ENCODE measurements at regions not wholly inside any gene's neighbourhood (a gene's known extent, or its start where the extent isn't known, plus 50 kb on each side); places are given as distances from the start of the nearest gene placed in this dataset.

DNA sequence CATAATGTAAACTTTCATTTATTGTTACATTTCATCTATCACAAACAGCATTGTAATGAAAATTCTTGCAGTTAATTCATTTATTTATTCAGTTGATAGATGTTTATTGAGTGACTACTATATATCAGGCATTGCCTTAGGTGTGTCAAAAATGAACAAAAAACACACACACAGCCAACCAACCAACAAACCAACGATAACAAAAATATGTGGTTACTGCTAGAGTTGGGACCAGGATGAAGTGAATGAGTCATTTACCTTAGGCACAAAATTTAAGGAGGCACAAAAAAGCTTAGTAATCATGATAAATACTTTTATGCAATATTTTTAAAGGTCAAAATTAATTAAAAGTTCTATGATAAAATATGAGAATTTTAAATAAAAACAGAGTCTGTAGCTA, 223.4 kb downstream of the CSNK1G3 start (continued):
- TF ChIP-seq REST (IDR thresholded peaks at IDR 0.05; ENCODE audit: low read depth), result no peak
- TF ChIP-seq FOSL1 (IDR thresholded peaks at IDR 0.05; ENCODE audit: low read depth), result no peak

DNA sequence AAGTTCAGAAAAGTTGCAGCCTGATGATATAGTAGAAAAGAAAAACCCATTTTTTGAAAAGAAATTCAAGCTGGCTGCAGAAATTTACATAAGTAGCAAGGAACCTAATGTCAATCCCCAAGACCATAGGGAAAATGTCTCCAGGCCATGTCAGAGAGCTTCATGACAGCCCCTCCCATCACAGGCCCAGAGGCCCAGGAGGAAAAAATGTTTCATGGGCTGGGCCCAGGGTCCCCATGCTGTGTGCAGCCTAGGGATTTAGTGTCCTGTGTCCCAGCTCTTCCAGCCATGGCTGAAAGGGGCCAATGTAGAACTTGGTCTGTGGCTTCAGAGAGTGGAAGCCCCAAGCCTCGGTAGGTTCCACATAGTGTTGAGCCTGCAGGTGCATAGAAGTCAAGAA, 220.3 kb downstream of the CSNK1G3 start:
- Histone ChIP-seq H3K79me2 (ENCODE audit: insufficient read depth, low read length) (no peaks in the 10 kb centered on the region), H4K20me1 (ENCODE audit: insufficient read depth) (no peaks in the 10 kb centered on the region; the same call in 1 of the 2 replicates), H3K4me2 (ENCODE audit: low read length) (no peak overlapping the region), H3K4me1 (ENCODE audit: control insufficient read depth in 1 of 2, insufficient read depth in 2 of 2, low read length in 2 of 2) (no peaks in the 10 kb centered on the region), H3K27me3 (ENCODE audit: insufficient read depth, low read length) (no peaks in the 10 kb centered on the region), H3K9me3 (ENCODE audit: control insufficient read depth in 1 of 2, insufficient read depth in 1 of 2, low read depth in 1 of 2, low read length in 2 of 2) (no peaks in the 10 kb centered on the region; a peak in 2 of 4 replicates), H3K4me3 (replicated peaks in 1 of 2; ENCODE audit: low read depth in 1 of 2, low read length in 2 of 2) (no peak overlapping the region), H3K27ac (ENCODE audit: low read depth, low read length) (no peak overlapping the region), H2AFZ (ENCODE audit: low read depth, low read length, poor library complexity, severe bottlenecking) (no peak overlapping the region), H3K9ac (ENCODE audit: low read length) (no peak overlapping the region), H3K9me2 (ENCODE audit: insufficient read depth) (no peaks in the 10 kb centered on the region), H3K36me3 (ENCODE audit: control insufficient read depth in 1 of 2, insufficient read depth in 2 of 2, low read length in 2 of 2) (no peaks in the 10 kb centered on the region)
- no peak for ATAC-seq
- RAD21 ChIA-PET (ENCODE audit: low non-redundant PET in 1 of 2, low total read pairs in 2 of 2, uncharacterized antibody in 2 of 2, unreplicated experiment in 2 of 2), result no interaction called here
- TF ChIP-seq SRF (IDR thresholded peaks at IDR 0.05; ENCODE audit: low read depth), result no peak
- POLR2A ChIA-PET, result no interaction called here
- CTCF ChIA-PET, result no interaction called here
- no TSS peak for BruUV-seq (replicated peaks)
- DNase-seq (ENCODE audit: low read depth, low spot score), result no peak
- intact Hi-C loops (cut with micrococcal nuclease), result no loop called here

DNA sequence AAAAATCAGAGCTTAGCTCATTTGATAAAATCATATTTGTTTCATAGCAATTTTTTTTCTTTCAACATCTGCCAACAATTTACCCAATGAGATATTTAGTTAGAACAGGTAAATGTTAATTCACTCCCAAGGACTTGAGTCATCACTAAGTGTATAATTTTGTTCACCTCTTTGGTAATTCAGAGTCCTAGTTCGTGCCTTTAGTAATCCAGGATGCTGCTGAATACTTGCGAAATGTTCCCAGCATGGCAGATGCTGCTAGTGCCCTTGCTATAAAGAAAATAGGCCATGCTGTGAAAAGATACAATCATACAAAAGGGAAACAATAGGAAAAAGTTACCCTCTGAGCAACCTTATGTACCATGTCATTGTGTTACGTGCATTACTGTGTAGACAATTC, 210.5 kb downstream of the CSNK1G3 start:
- CTCF ChIA-PET, result no interaction called here
- ATAC-seq (no peak), DNase-seq (ENCODE audit: low read depth, low spot score) (no peak)
- no TSS peak for BruUV-seq (replicated peaks)
- H3K27ac ChIP-seq (ENCODE audit: low read depth, low read length), result no peak overlapping the region
- no peaks in the 10 kb centered on the region for H3K27me3 ChIP-seq (ENCODE audit: insufficient read depth, low read length)
- no peaks in the 10 kb centered on the region for H3K4me1 ChIP-seq (ENCODE audit: control insufficient read depth in 1 of 2, insufficient read depth in 2 of 2, low read length in 2 of 2)
- TF ChIP-seq, protein P1, sequence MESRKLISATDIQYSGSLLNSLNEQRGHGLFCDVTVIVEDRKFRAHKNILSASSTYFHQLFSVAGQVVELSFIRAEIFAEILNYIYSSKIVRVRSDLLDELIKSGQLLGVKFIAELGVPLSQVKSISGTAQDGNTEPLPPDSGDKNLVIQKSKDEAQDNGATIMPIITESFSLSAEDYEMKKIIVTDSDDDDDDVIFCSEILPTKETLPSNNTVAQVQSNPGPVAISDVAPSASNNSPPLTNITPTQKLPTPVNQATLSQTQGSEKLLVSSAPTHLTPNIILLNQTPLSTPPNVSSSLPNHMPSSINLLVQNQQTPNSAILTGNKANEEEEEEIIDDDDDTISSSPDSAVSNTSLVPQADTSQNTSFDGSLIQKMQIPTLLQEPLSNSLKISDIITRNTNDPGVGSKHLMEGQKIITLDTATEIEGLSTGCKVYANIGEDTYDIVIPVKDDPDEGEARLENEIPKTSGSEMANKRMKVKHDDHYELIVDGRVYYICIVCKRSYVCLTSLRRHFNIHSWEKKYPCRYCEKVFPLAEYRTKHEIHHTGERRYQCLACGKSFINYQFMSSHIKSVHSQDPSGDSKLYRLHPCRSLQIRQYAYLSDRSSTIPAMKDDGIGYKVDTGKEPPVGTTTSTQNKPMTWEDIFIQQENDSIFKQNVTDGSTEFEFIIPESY (IDR thresholded peaks at IDR 0.05; ENCODE audit: extremely low read depth, insufficient replicate concordance, low read length), result no peak
- TF ChIP-seq POLR2A (IDR thresholded peaks at IDR 0.05; ENCODE audit: borderline replicate concordance, extremely low read depth, insufficient read depth, insufficient read length), result no peak
- no peak overlapping the region for H3K9ac ChIP-seq (ENCODE audit: low read length)
- no peak overlapping the region for H2AFZ ChIP-seq (ENCODE audit: low read depth, low read length, poor library complexity, severe bottlenecking)
- no peaks in the 10 kb centered on the region for H3K9me2 ChIP-seq (ENCODE audit: insufficient read depth)
- no peaks in the 10 kb centered on the region for H4K20me1 ChIP-seq (ENCODE audit: insufficient read depth)
- H3K9me3 ChIP-seq (ENCODE audit: control insufficient read depth in 1 of 2, insufficient read depth in 1 of 2, low read depth in 1 of 2, low read length in 2 of 2), result no peaks in the 10 kb centered on the region
- POLR2A ChIA-PET, result no interaction called here
- no peaks in the 10 kb centered on the region for H3K36me3 ChIP-seq (ENCODE audit: control insufficient read depth in 1 of 2, insufficient read depth in 2 of 2, low read length in 2 of 2)
- H3K4me3 ChIP-seq (replicated peaks in 1 of 2; ENCODE audit: low read depth in 1 of 2, low read length in 2 of 2), result no peak overlapping the region
- H3K4me2 ChIP-seq (ENCODE audit: low read length), result no peak overlapping the region
- intact Hi-C loops (cut with micrococcal nuclease), result no loop called here
- H3K79me2 ChIP-seq (ENCODE audit: insufficient read depth, low read length), result no peaks in the 10 kb centered on the region
- RAD21 ChIA-PET (ENCODE audit: low non-redundant PET in 1 of 2, low total read pairs in 2 of 2, uncharacterized antibody in 2 of 2, unreplicated experiment in 2 of 2), result no interaction called here

Measured in HCT116 (cell line).